H1 (cell line): ENCODE measurements at regions not wholly inside any gene's neighbourhood (a gene's known extent, or its start where the extent isn't known, plus 50 kb on each side); places are given as distances from the start of the nearest gene placed in this dataset.

Experiments used
- CTCF ChIA-PET: fragments of 300-600 bp; sonication (Branson Sonifier 250); formaldehyde crosslinking; loops from one replicate; lab custom pipeline; 2021; ENCODE audit not compliant: partially characterized antibody; lab: Charles Lee
- POLR2A ChIA-PET: fragments of 300-600 bp; sonication (Branson Sonifier 250); formaldehyde crosslinking; loops from one replicate; lab custom pipeline; 2021; ENCODE audit warnings: inconsistent platforms; ENCODE audit not compliant: partially characterized antibody; lab: Charles Lee
- DNase-seq, 2 experiments: peaks; one replicate each; pipeline versions ENCODE4 v3.0.0 to v3.0.0-alpha.2; 2010 to 2022; ENCODE audit warnings: low spot score in 2 of 2, low read depth in 1 of 2, mixed read lengths in 1 of 2
- FAIRE-seq: peaks from 2 replicates; lab custom pipeline; 2011; peaks lifted over from hg19 to GRCh38; lab: Jason Lieb, UNC
- H2AFZ ChIP-seq: 2 replicates; pipeline ENCODE4 v1.8.1; 2012; ENCODE audit warnings: low read length, inconsistent platforms
- H2AK5ac ChIP-seq: 2 replicates; pipeline ENCODE4 v1.6.1; 2013; ENCODE audit warnings: low read depth, low read length
- H2BK120ac ChIP-seq: replicated peaks from 2 replicates; pipeline ENCODE3; 2013; ENCODE audit warnings: low read depth, low read length, inconsistent platforms
- H2BK12ac ChIP-seq: 2 replicates; pipeline ENCODE4 v1.6.1; 2013; ENCODE audit warnings: low read depth, low read length
- H2BK15ac ChIP-seq: 2 replicates; pipeline ENCODE4 v1.6.1; 2013; ENCODE audit warnings: low read length
- H2BK20ac ChIP-seq: 2 replicates; pipeline ENCODE4 v1.6.1; 2013; ENCODE audit warnings: low read length
- H2BK5ac ChIP-seq: 2 replicates; pipeline ENCODE4 v1.6.1; 2013; ENCODE audit warnings: low read depth, low read length
- H3K14ac ChIP-seq: 2 replicates; pipeline ENCODE4 v1.6.1; 2013; ENCODE audit warnings: inconsistent platforms; ENCODE audit not compliant: insufficient read length
- H3K18ac ChIP-seq: 2 replicates; pipeline ENCODE4 v1.6.1; 2013; ENCODE audit warnings: low read length; ENCODE audit errors: extremely low read depth
- H3K23ac ChIP-seq: 2 replicates; pipeline ENCODE4 v1.6.1; 2013; ENCODE audit warnings: inconsistent platforms; ENCODE audit not compliant: insufficient read length
- H3K23me2 ChIP-seq: 2 replicates; pipeline ENCODE4 v1.6.1; 2013; ENCODE audit warnings: low read depth, low read length
- H3K27ac ChIP-seq: 2 replicates; pipeline ENCODE4 v1.6.1; 2011; ENCODE audit warnings: low read depth, low read length, inconsistent platforms
- H3K27me3 ChIP-seq, 4 experiments: replicated peaks in 1 of 4; 1 replicate in 1 of 4; 2 replicates in 3 of 4; pipeline versions ENCODE4 v1.6.1 to v1.8.1; 2011 to 2013; ENCODE audit warnings: low read length in 3 of 4, mild to moderate bottlenecking in 3 of 4, inconsistent platforms in 2 of 4, mixed read lengths in 2 of 4, moderate library complexity in 1 of 4; ENCODE audit not compliant: control insufficient read depth in 3 of 4, insufficient read depth in 3 of 4; ENCODE audit errors: extremely low read depth in 1 of 4
- H3K36me3 ChIP-seq, 4 experiments: 2 replicates each; pipeline versions ENCODE4 v1.6.1 to v1.8.1; 2011 to 2013; ENCODE audit warnings: mild to moderate bottlenecking in 4 of 4, low read length in 3 of 4, moderate library complexity in 2 of 4, control low read depth in 1 of 4, inconsistent platforms in 1 of 4; ENCODE audit not compliant: insufficient read depth in 4 of 4, control insufficient read depth in 2 of 4
- H3K4ac ChIP-seq: replicated peaks from 2 replicates; pipeline ENCODE3; 2013; ENCODE audit warnings: low read length, low read depth, mixed read lengths, inconsistent platforms; ENCODE audit not compliant: insufficient read length
- H3K4me1 ChIP-seq, 4 experiments: replicated peaks in 1 of 4; 1 replicate in 1 of 4; 2 replicates in 3 of 4; pipeline versions ENCODE4 v1.6.1 to v1.8.1; 2011 to 2013; ENCODE audit warnings: low read length in 3 of 4, inconsistent platforms in 2 of 4, mixed read lengths in 1 of 4; ENCODE audit not compliant: insufficient read depth in 4 of 4, control insufficient read depth in 3 of 4
- H3K4me2 ChIP-seq, 2 experiments: 2 replicates each; pipeline versions ENCODE4 v1.6.1 to v1.8.1; 2011 to 2013; ENCODE audit warnings: low read depth in 2 of 2, low read length in 2 of 2, control low read depth in 1 of 2, inconsistent platforms in 1 of 2, mild to moderate bottlenecking in 1 of 2; ENCODE audit not compliant: insufficient read depth in 1 of 2
- H3K4me3 ChIP-seq, 4 experiments: fragments of 200-600, 300-600 bp in 1 of 4; sonication (generic), shearing (Covaris generic), sonication (Bioruptor Twin) in 1 of 4; 2 replicates each; pipeline versions ENCODE4 v1.5.1 to v1.8.1; 2011 to 2016; ENCODE audit warnings: low read length in 4 of 4, low read depth in 3 of 4, control low read depth in 2 of 4, inconsistent platforms in 2 of 4, mild to moderate bottlenecking in 2 of 4, mixed read lengths in 1 of 4, moderate library complexity in 1 of 4; ENCODE audit not compliant: insufficient read depth in 2 of 4; ENCODE audit errors: extremely low read depth in 1 of 4
- H3K56ac ChIP-seq: replicated peaks from 2 replicates; pipeline ENCODE3; 2013; ENCODE audit warnings: low read depth, mild to moderate bottlenecking, mixed read lengths, low read length, inconsistent platforms; ENCODE audit not compliant: insufficient read length
- H3K79me1 ChIP-seq: 2 replicates; pipeline ENCODE4 v1.6.1; 2013; ENCODE audit warnings: low read depth, low read length, control low read depth
- H3K79me2 ChIP-seq, 2 experiments: 2 replicates each; pipeline versions ENCODE4 v1.6.1 to v1.8.1; 2012 to 2013; ENCODE audit warnings: low read length in 2 of 2, mild to moderate bottlenecking in 2 of 2, inconsistent platforms in 1 of 2; ENCODE audit not compliant: insufficient read depth in 2 of 2, control insufficient read depth in 1 of 2
- H3K9ac ChIP-seq, 4 experiments: replicated peaks in 1 of 4; 1 replicate in 1 of 4; 2 replicates in 3 of 4; pipeline versions ENCODE4 v1.6.1 to v1.8.1; 2011 to 2013; ENCODE audit warnings: low read depth in 3 of 4, low read length in 3 of 4, control low read depth in 2 of 4, mild to moderate bottlenecking in 2 of 4, moderate library complexity in 2 of 4, inconsistent platforms in 1 of 4; ENCODE audit errors: extremely low read depth in 1 of 4
- H3K9me3 ChIP-seq, 2 experiments: 2 replicates each; pipeline versions ENCODE4 v1.6.1 to v1.8.1; 2012 to 2013; ENCODE audit warnings: mild to moderate bottlenecking in 2 of 2, moderate library complexity in 2 of 2, control low read depth in 1 of 2, inconsistent platforms in 1 of 2, low read depth in 1 of 2, low read length in 1 of 2, mixed read lengths in 1 of 2; ENCODE audit not compliant: insufficient read depth in 2 of 2
- H4K20me1 ChIP-seq, 2 experiments: replicated peaks in 1 of 2; 2 replicates each; pipeline versions ENCODE3 to v1.8.1; 2011 to 2013; ENCODE audit warnings: inconsistent platforms in 2 of 2, low read length in 2 of 2, mild to moderate bottlenecking in 1 of 2; ENCODE audit not compliant: insufficient read depth in 2 of 2, control insufficient read depth in 1 of 2
- H4K5ac ChIP-seq: 2 replicates; pipeline ENCODE4 v1.6.1; 2013; ENCODE audit warnings: low read length, low read depth, mixed read lengths, inconsistent platforms; ENCODE audit not compliant: insufficient read length
- H4K8ac ChIP-seq: 2 replicates; pipeline ENCODE4 v1.8.0; 2013; ENCODE audit warnings: mild to moderate bottlenecking, moderate library complexity, low read length, inconsistent platforms; ENCODE audit not compliant: insufficient read depth; ENCODE audit errors: extremely low read depth
- H4K91ac ChIP-seq: replicated peaks from 2 replicates; pipeline ENCODE3; 2013; ENCODE audit warnings: low read length, mixed read lengths, inconsistent platforms; ENCODE audit not compliant: insufficient read length
- ASH2L ChIP-seq: fragments of 200-600, 300-600 bp; sonication (generic); IDR thresholded peaks from one replicate; pipeline ENCODE4 v1.7.1; 2017; ENCODE audit warnings: low read length
- CHD1 ChIP-seq: IDR thresholded peaks from 2 replicates; pipeline ENCODE4 v1.6.1; 2012; ENCODE audit warnings: low read depth, low read length, improper control_type of control experiment
- GABPA ChIP-seq: IDR thresholded peaks from 2 replicates; pipeline ENCODE4 v1.6.1; 2011; ENCODE audit warnings: mild to moderate bottlenecking, low read length, moderate library complexity, borderline replicate concordance; ENCODE audit not compliant: insufficient read depth
- HDAC2 ChIP-seq, 2 experiments: fragments of 300-600 bp in 1 of 2; sonication (generic) in 1 of 2; IDR thresholded peaks; 2 replicates each; pipeline ENCODE4 v1.6.1; 2011 to 2012; ENCODE audit warnings: low read depth in 2 of 2, low read length in 2 of 2, mild to moderate bottlenecking in 2 of 2, moderate library complexity in 2 of 2, borderline replicate concordance in 1 of 2, inconsistent platforms in 1 of 2
- KDM4A ChIP-seq: IDR thresholded peaks from one replicate; pipeline ENCODE4 v1.7.1; 2012; ENCODE audit warnings: low read depth, mild to moderate bottlenecking, moderate library complexity, low read length, inconsistent platforms; ENCODE audit not compliant: severe bottlenecking
- NRF1 ChIP-seq: IDR thresholded peaks from 2 replicates; pipeline ENCODE4 v1.6.1; 2011; ENCODE audit warnings: mild to moderate bottlenecking, low read depth, low read length, improper control_type of control experiment
- POU5F1 ChIP-seq: IDR thresholded peaks from 2 replicates; pipeline ENCODE4 v1.6.1; 2011; ENCODE audit warnings: low read depth, mild to moderate bottlenecking, low read length, moderate library complexity
- RAD21 ChIP-seq, 2 experiments: IDR thresholded peaks in 1 of 2; conservative IDR thresholded peaks in 1 of 2; 2 replicates each; pipeline ENCODE4 v1.6.1; 2011; ENCODE audit warnings: low read depth in 2 of 2, low read length in 2 of 2, improper control_type of control experiment in 1 of 2, inconsistent platforms in 1 of 2, mild to moderate bottlenecking in 1 of 2, moderate library complexity in 1 of 2
- SIRT6 ChIP-seq: IDR thresholded peaks from one replicate; pipeline ENCODE4 v1.7.1; 2012; ENCODE audit warnings: low read length, inconsistent platforms
- SUZ12 ChIP-seq: fragments of 200-600 bp; sonication (generic); IDR thresholded peaks from 2 replicates; pipeline ENCODE4 v1.6.1; 2012; ENCODE audit warnings: mild to moderate bottlenecking, inconsistent platforms, low read length, moderate library complexity, mixed read lengths
- TAF7 ChIP-seq: optimal IDR thresholded peaks from 2 replicates; pipeline ENCODE3; 2011; ENCODE audit warnings: low read depth, mild to moderate bottlenecking, inconsistent platforms, low read length, moderate library complexity, borderline replicate concordance
- TCF12 ChIP-seq: IDR thresholded peaks from 2 replicates; pipeline ENCODE4 v1.6.1; 2011; ENCODE audit warnings: low read depth, mild to moderate bottlenecking, low read length
- ZNF274 ChIP-seq: IDR thresholded peaks from 2 replicates; pipeline ENCODE4 v1.7.0; 2012; ENCODE audit warnings: low read length, borderline replicate concordance; ENCODE audit errors: extremely low read depth
- WGBS, 2 experiments: shearing (Covaris generic) in 1 of 2; methylation state at CpG; one replicate each; pipeline versions ENCODE4 v1.1.6 to v1.1.7; 2013 to 2015; ENCODE audit warnings: low lambda C conversion rate in 2 of 2, mixed read lengths in 2 of 2, inconsistent platforms in 1 of 2, low coverage in 1 of 2, missing lambda C conversion rate in 1 of 2; ENCODE audit not compliant: insufficient replicate concordance in 2 of 2, insufficient coverage in 1 of 2, insufficient read length in 1 of 2; ENCODE audit errors: extremely low coverage in 1 of 2, missing lambda C conversion rate in 1 of 2; 5-methylcytosine and 5-hydroxymethylcytosine counted together
- TF ChIP-seq, protein P1 (sequence below): IDR thresholded peaks from 2 replicates; pipeline ENCODE4 v1.6.1; 2012; ENCODE audit warnings: inconsistent platforms

DNA sequence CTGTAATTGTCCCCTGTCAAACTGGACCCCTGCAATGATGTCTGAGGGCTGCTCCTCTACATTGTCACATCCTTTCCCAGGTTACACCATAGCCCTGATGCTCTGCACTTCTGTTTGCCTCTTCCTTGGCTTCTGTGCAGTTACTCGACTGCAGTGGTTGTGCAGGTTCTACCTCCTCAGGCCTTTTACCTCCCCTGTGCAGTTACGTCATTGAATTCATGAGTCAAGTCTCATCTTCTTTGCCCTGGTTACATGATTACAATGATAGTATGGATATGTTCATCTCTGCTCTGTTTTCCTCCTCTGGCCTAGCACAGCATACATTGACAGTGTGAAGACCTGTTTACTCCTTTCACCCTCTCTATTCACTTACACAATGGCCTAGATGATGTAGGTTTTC, 83.2 kb downstream of the FAM47B start:
- H2BK12ac ChIP-seq, result no peak overlapping the region
- no peak overlapping the region for H3K4ac ChIP-seq
- POLR2A ChIA-PET, result no interaction called here
- no peak overlapping the region for H3K56ac ChIP-seq
- no peak overlapping the region for H3K18ac ChIP-seq
- no peak overlapping the region for H3K27ac ChIP-seq
- H3K4me2 ChIP-seq, result no peak overlapping the region
- H4K20me1 ChIP-seq, result no peaks in the 10 kb centered on the region
- H2AK5ac ChIP-seq, result no peak overlapping the region
- H2AFZ ChIP-seq, result no peak overlapping the region
- no peak overlapping the region for H2BK120ac ChIP-seq
- H3K4me3 ChIP-seq, result no peak overlapping the region
- H3K14ac ChIP-seq, result no peak overlapping the region
- no peak overlapping the region for H2BK20ac ChIP-seq
- H3K79me2 ChIP-seq, result no peaks in the 10 kb centered on the region
- H3K4me1 ChIP-seq, result no peaks in the 10 kb centered on the region
- H4K91ac ChIP-seq, result no peak overlapping the region
- no peaks in the 10 kb centered on the region for H3K36me3 ChIP-seq
- no peaks in the 10 kb centered on the region for H3K79me1 ChIP-seq
- H3K9ac ChIP-seq, result no peak overlapping the region
- DNase-seq (no peak), FAIRE-seq (no peak)
- CTCF ChIA-PET, result no interaction called here
- H2BK5ac ChIP-seq, result no peak overlapping the region
- H3K23ac ChIP-seq, result no peak overlapping the region
- no peaks in the 10 kb centered on the region for H3K9me3 ChIP-seq
- H3K27me3 ChIP-seq, result no peaks in the 10 kb centered on the region
- H4K8ac ChIP-seq, result no peak overlapping the region
- WGBS, 2 experiments, result 93% methylated on average over 2 of the region's 2 CpGs; no CpG with 5 or more reads in 1 of the 2 experiments
- H3K23me2 ChIP-seq, result no peaks in the 10 kb centered on the region
- no peak overlapping the region for H2BK15ac ChIP-seq
- no peak overlapping the region for H4K5ac ChIP-seq
- TF ChIP-seq POU5F1 (no peak), SIRT6 (no peak), HDAC2 (IDR thresholded peaks at IDR 0.05; ENCODE audit: borderline replicate concordance in 1 of 2, low read depth in 2 of 2, low read length in 2 of 2) (no peak), TAF7 (no peak), RAD21 (IDR thresholded peaks at IDR 0.05 in 1 of 2, conservative IDR thresholded peaks at IDR 0.05 in 1 of 2; ENCODE audit: low read depth in 2 of 2, low read length in 2 of 2) (no peak), KDM4A (no peak), SUZ12 (no peak), ZNF274 (no peak), TCF12 (no peak), NRF1 (no peak), CHD1 (no peak), GABPA (no peak), ASH2L (no peak)
- TF ChIP-seq, protein P1, sequence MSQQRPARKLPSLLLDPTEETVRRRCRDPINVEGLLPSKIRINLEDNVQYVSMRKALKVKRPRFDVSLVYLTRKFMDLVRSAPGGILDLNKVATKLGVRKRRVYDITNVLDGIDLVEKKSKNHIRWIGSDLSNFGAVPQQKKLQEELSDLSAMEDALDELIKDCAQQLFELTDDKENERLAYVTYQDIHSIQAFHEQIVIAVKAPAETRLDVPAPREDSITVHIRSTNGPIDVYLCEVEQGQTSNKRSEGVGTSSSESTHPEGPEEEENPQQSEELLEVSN, result no peak
